ENCODE measurements at regions not wholly inside any gene's neighbourhood (a gene's known extent, or its start where the extent isn't known, plus 50 kb on each side); places are given as distances from the start of the nearest gene placed in this dataset.

DNA sequence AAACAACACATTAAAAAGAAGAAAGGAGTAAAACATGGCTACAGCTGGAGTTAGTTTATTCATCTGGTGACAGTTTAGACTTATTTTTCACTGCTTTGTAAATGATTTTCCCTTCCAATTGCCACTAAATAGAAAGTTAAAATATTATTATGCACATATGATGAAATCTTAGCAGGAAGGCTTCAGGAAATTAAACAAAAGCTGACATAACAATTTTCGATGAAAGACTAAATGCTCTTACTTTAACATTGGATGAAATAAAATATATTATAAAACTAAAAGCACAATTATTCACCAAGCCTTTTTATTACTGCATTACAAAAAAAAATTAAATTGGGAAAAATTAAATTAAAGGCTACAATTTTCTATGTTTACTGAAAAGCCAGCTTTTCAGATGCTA lies 158.0 kb downstream of the MMUT start:
- TF ChIP-seq RFX5 (IDR thresholded peaks at IDR 0.05; ENCODE audit: low read depth, low read length) (no peak), POLR2A (IDR thresholded peaks at IDR 0.05; ENCODE audit: low read depth, low read length) (no peak), MTA2 (IDR thresholded peaks at IDR 0.05; ENCODE audit: low read depth) (no peak), CTCF (IDR thresholded peaks at IDR 0.05 in 2 of 3, conservative IDR thresholded peaks at IDR 0.05 in 1 of 3; ENCODE audit: control insufficient read depth in 2 of 3, extremely low read depth in 1 of 3, insufficient read depth in 1 of 3, low read depth in 3 of 3, low read length in 3 of 3) (no peak), SIN3A (IDR thresholded peaks at IDR 0.05; ENCODE audit: low read depth, low read length) (no peak), ASH2L (IDR thresholded peaks at IDR 0.05; ENCODE audit: borderline replicate concordance, low read depth) (no peak), SP1 (IDR thresholded peaks at IDR 0.05; ENCODE audit: low read depth, low read length) (no peak), POLR2AphosphoS5 (IDR thresholded peaks at IDR 0.05; ENCODE audit: low read length) (no peak), CBX3 (IDR thresholded peaks at IDR 0.05; ENCODE audit: borderline replicate concordance, low read depth) (no peak), TCF12 (IDR thresholded peaks at IDR 0.05; ENCODE audit: low read depth, low read length) (no peak)
- TF ChIP-seq, protein P1, sequence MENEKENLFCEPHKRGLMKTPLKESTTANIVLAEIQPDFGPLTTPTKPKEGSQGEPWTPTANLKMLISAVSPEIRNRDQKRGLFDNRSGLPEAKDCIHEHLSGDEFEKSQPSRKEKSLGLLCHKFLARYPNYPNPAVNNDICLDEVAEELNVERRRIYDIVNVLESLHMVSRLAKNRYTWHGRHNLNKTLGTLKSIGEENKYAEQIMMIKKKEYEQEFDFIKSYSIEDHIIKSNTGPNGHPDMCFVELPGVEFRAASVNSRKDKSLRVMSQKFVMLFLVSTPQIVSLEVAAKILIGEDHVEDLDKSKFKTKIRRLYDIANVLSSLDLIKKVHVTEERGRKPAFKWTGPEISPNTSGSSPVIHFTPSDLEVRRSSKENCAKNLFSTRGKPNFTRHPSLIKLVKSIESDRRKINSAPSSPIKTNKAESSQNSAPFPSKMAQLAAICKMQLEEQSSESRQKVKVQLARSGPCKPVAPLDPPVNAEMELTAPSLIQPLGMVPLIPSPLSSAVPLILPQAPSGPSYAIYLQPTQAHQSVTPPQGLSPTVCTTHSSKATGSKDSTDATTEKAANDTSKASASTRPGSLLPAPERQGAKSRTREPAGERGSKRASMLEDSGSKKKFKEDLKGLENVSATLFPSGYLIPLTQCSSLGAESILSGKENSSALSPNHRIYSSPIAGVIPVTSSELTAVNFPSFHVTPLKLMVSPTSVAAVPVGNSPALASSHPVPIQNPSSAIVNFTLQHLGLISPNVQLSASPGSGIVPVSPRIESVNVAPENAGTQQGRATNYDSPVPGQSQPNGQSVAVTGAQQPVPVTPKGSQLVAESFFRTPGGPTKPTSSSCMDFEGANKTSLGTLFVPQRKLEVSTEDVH (IDR thresholded peaks at IDR 0.05; ENCODE audit: low read depth, partially characterized antibody), result no peak

Measured in GM12878 (cell line).